CD1c-positive myeloid dendritic cell (primary cell): ENCODE measurements at regions not wholly inside any gene's neighbourhood (a gene's known extent, or its start where the extent isn't known, plus 50 kb on each side); places are given as distances from the start of the nearest gene placed in this dataset.

Experiments used
- DNase-seq: peaks from one replicate; pipeline ENCODE4 v3.0.0-alpha.2; 2016; ENCODE audit errors: extremely low spot score

GRCh38 chr3:168844894-168845482 lies 749.3 kb upstream of the GOLIM4 start:
- no peak for DNase-seq

- no peak for DNase-seq
Measured at GRCh38 chr3:168844472-168844871, 748.7 kb upstream of the GOLIM4 start.

- no peak for DNase-seq
Measured at GRCh38 chr3:168843481-168843880, 747.8 kb upstream of the GOLIM4 start.

- no peak for DNase-seq
Measured at GRCh38 chr3:168839653-168840052, 743.9 kb upstream of the GOLIM4 start.

GRCh38 chr3:168834558-168834957 lies 738.8 kb upstream of the GOLIM4 start:
- DNase-seq: no peak

GRCh38 chr3:168828943-168829342 lies 733.2 kb upstream of the GOLIM4 start:
- DNase-seq: no peak

GRCh38 chr3:168828536-168828935 lies 732.8 kb upstream of the GOLIM4 start:
- DNase-seq: no peak

GRCh38 chr3:168828014-168828413 lies 732.3 kb upstream of the GOLIM4 start:
- no peak for DNase-seq

GRCh38 chr3:168824107-168824506 lies 728.4 kb upstream of the GOLIM4 start:
- DNase-seq: no peak

GRCh38 chr3:168823466-168823865 lies 727.7 kb upstream of the GOLIM4 start:
- DNase-seq: no peak

- no peak for DNase-seq
Measured at GRCh38 chr3:168820810-168821415, 725.2 kb upstream of the GOLIM4 start.

GRCh38 chr3:168817177-168817576 lies 721.5 kb upstream of the GOLIM4 start:
- no peak for DNase-seq

GRCh38 chr3:168815946-168816345 lies 720.2 kb upstream of the GOLIM4 start:
- DNase-seq: no peak

- no peak for DNase-seq
Measured at GRCh38 chr3:168813225-168813802, 717.6 kb upstream of the GOLIM4 start.

- no peak for DNase-seq
Measured at GRCh38 chr3:168812234-168812633, 716.5 kb upstream of the GOLIM4 start.

GRCh38 chr3:168808596-168808995 lies 712.9 kb upstream of the GOLIM4 start:
- DNase-seq: no peak

- no peak for DNase-seq
Measured at GRCh38 chr3:168807448-168807847, 711.7 kb upstream of the GOLIM4 start.

- no peak for DNase-seq
Measured at GRCh38 chr3:168806871-168807270, 711.1 kb upstream of the GOLIM4 start.

GRCh38 chr3:168803536-168803935 lies 707.8 kb upstream of the GOLIM4 start:
- no peak for DNase-seq

GRCh38 chr3:168802766-168803165 lies 707.0 kb upstream of the GOLIM4 start:
- no peak for DNase-seq

- DNase-seq: no peak
Measured at GRCh38 chr3:168801794-168802193, 706.1 kb upstream of the GOLIM4 start.

GRCh38 chr3:168796339-168796738 lies 700.6 kb upstream of the GOLIM4 start:
- no peak for DNase-seq

GRCh38 chr3:168794427-168794826 lies 698.7 kb upstream of the GOLIM4 start:
- DNase-seq: no peak

GRCh38 chr3:168782193-168782592 lies 686.5 kb upstream of the GOLIM4 start:
- no peak for DNase-seq
